ENCODE measurements at regions not wholly inside any gene's neighbourhood (a gene's known extent, or its start where the extent isn't known, plus 50 kb on each side); places are given as distances from the start of the nearest gene placed in this dataset.

DNA sequence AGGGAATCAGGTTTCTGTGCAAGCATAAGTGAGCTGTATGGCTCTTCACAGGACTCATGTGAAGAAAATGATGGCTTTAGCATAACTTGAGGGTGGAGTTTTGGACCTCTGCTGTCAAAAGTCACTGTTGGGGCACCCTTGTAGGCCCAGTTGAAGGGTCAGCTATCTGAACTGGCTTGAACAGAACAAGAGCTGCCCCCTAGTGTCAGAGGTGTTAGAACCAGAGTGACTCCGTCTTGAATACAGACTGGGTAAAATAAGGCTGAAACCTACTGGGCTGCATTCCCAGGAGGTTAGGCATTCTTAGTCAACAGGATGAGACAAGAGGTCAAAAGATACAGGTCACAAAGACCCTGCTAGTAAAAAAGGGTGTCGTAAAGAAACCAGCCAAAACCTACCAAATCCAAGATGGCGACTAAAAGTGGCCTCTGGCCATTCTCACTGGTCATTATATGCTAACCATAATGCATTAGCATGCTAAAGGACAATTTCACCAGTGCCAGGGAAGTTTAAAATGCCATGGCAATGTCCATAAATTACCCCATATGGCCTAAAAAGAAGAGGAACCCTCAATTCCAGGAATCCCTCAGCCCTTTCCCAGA is 484.0 kb upstream of the ERCC4 start:
- Histone ChIP-seq H3K9me3 (no peaks in the 10 kb centered on the region), H3K27ac (no peak overlapping the region), H3K4me3 (no peak overlapping the region), H3K4me1 (ENCODE audit: insufficient read depth) (no peaks in the 10 kb centered on the region), H3K27me3 (no peaks in the 10 kb centered on the region), H3K36me3 (no peaks in the 10 kb centered on the region)
- no peak for TF ChIP-seq EP300 (IDR thresholded peaks at IDR 0.05)
- TF ChIP-seq CTCF (IDR thresholded peaks at IDR 0.05): no peak
- no peak for TF ChIP-seq POLR2A (IDR thresholded peaks at IDR 0.05)
- WGBS, 3 donors: 64 to 87% (median 81%) methylated on average over 3 of the region's 3 CpGs
- DNase-seq: no peak
- intact Hi-C loops (cut with DNase I): no loop called here

DNA sequence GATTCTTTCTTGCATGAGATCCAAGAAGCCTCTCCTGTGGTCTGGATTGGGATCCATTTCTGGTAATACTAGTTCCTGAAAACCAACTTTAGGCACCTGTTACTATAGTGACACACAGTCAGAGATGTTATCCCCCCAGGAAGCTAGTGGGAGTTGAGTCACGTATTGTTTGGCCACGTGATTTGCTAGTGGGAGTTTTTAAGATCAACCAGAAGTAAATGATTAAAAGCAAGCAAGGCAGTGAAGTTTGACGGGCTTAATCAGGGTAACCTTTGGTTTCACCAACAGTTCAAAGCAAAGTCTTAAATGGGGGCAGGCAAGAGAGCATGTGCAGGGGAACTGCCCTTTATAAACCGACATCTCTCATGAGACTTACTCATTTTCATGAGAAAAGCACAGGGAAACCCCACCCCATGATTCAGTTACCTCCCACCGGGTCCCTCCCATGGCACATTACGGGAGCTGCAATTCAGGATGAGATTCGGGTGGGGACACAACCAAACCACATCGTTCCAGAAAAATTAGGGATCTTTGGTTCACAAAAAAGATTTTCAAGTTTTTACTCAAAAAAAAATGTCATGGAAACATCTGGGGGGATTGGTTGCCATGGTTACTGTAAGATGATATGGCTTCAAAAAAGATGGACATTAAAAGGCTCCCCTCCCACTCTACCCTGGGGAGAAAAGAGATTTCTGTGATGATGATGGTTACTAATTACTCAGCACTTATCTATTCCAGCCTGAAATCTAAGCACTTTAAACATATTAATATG is 483.1 kb upstream of the ERCC4 start:
- Histone ChIP-seq H3K27ac (no peak overlapping the region), H3K4me1 (ENCODE audit: insufficient read depth) (no peaks in the 10 kb centered on the region), H3K27me3 (no peaks in the 10 kb centered on the region), H3K4me3 (no peak overlapping the region), H3K9me3 (no peaks in the 10 kb centered on the region), H3K36me3 (no peaks in the 10 kb centered on the region)
- TF ChIP-seq CTCF (IDR thresholded peaks at IDR 0.05) (no peak), POLR2A (IDR thresholded peaks at IDR 0.05) (no peak), EP300 (IDR thresholded peaks at IDR 0.05) (no peak)
- WGBS, 3 donors: 41 to 48% (median 42%) methylated on average over 8 of the region's 8 CpGs
- intact Hi-C loops (cut with DNase I): no loop called here
- no peak for DNase-seq

- TF ChIP-seq POLR2A (IDR thresholded peaks at IDR 0.05) (no peak), EP300 (IDR thresholded peaks at IDR 0.05) (no peak), CTCF (IDR thresholded peaks at IDR 0.05) (no peak)
Measured at GRCh38 chr16:13437413-13437795, 482.6 kb upstream of the ERCC4 start.

DNA sequence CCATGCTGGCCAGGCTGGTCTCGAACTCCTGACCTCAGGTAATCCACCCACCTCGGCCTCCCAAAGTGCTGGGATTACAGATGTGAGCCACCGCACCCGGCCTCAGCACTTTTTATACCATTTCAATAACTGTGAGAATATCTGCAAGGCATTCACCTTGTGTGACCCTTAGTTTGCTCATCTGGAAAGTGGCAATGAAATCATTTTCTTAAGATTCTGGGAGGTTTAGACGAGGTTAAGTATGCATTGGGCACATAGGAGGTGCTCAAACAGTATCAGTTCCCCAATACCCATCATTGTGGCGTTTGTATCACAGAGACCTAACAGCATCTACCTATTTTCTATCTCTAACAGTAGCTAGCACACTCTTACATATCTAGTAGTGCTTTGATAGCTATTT is 481.9 kb upstream of the ERCC4 start:
- intact Hi-C loops (cut with DNase I): no loop called here
- Histone ChIP-seq H3K9me3 (no peaks in the 10 kb centered on the region), H3K4me3 (no peak overlapping the region), H3K27me3 (no peaks in the 10 kb centered on the region), H3K4me1 (ENCODE audit: insufficient read depth) (no peaks in the 10 kb centered on the region), H3K27ac (no peak overlapping the region), H3K36me3 (no peaks in the 10 kb centered on the region)
- no peak for DNase-seq
- TF ChIP-seq POLR2A (IDR thresholded peaks at IDR 0.05): no peak
- no peak for TF ChIP-seq CTCF (IDR thresholded peaks at IDR 0.05)
- TF ChIP-seq EP300 (IDR thresholded peaks at IDR 0.05): no peak
- WGBS, 3 donors: 65 to 76% (median 75%) methylated on average over 6 of the region's 6 CpGs

More at GRCh38 chr16:13437413-13437795, 482.6 kb upstream of the ERCC4 start:
- Histone ChIP-seq H3K4me1 (ENCODE audit: insufficient read depth) (no peaks in the 10 kb centered on the region), H3K9me3 (no peaks in the 10 kb centered on the region), H3K36me3 (no peaks in the 10 kb centered on the region), H3K27me3 (no peaks in the 10 kb centered on the region), H3K27ac (no peak overlapping the region), H3K4me3 (no peak overlapping the region)
- intact Hi-C loops (cut with DNase I): no loop called here
- 27 to 47% (median 39%) methylated on average over 5 of the region's 5 CpGs for WGBS, 3 donors
- DNase-seq: no peak
